IPS DF 6.9 (cell line): ENCODE measurements at regions not wholly inside any gene's neighbourhood (a gene's known extent, or its start where the extent isn't known, plus 50 kb on each side); places are given as distances from the start of the nearest gene placed in this dataset.

Source experiments
- DNase-seq: peaks from one replicate; pipeline ENCODE4 v3.0.0-alpha.2; 2013; ENCODE audit warnings: low read depth, low spot score
- H3K27ac ChIP-seq: one replicate; pipeline ENCODE4 v1.5.1; 2013; ENCODE audit warnings: low read length, control low read depth
- H3K27me3 ChIP-seq: 2 replicates; pipeline ENCODE4 v1.6.1; 2013; ENCODE audit warnings: mild to moderate bottlenecking, low read length; ENCODE audit not compliant: control insufficient read depth, insufficient read depth
- H3K36me3 ChIP-seq: 2 replicates; pipeline ENCODE4 v1.6.1; 2013; ENCODE audit warnings: low read length; ENCODE audit not compliant: control insufficient read depth, insufficient read depth
- H3K4me1 ChIP-seq: 2 replicates; pipeline ENCODE4 v1.6.1; 2013; ENCODE audit warnings: low read length; ENCODE audit not compliant: control insufficient read depth, insufficient read depth
- H3K4me3 ChIP-seq: 2 replicates; pipeline ENCODE4 v1.5.1; 2013; ENCODE audit warnings: mild to moderate bottlenecking, low read length
- H3K9me3 ChIP-seq: 2 replicates; pipeline ENCODE4 v1.6.1; 2013; ENCODE audit warnings: low read length, inconsistent platforms; ENCODE audit not compliant: control insufficient read depth, insufficient read depth
- WGBS: extraction: QIAGEN DNeasy Blood & Tissue Kit; methylation state at CpG from one replicate; pipeline ENCODE4 v1.1.7; 2013; ENCODE audit warnings: mixed read lengths, missing lambda C conversion rate; ENCODE audit not compliant: insufficient read length, insufficient coverage; 5-methylcytosine and 5-hydroxymethylcytosine counted together

DNA sequence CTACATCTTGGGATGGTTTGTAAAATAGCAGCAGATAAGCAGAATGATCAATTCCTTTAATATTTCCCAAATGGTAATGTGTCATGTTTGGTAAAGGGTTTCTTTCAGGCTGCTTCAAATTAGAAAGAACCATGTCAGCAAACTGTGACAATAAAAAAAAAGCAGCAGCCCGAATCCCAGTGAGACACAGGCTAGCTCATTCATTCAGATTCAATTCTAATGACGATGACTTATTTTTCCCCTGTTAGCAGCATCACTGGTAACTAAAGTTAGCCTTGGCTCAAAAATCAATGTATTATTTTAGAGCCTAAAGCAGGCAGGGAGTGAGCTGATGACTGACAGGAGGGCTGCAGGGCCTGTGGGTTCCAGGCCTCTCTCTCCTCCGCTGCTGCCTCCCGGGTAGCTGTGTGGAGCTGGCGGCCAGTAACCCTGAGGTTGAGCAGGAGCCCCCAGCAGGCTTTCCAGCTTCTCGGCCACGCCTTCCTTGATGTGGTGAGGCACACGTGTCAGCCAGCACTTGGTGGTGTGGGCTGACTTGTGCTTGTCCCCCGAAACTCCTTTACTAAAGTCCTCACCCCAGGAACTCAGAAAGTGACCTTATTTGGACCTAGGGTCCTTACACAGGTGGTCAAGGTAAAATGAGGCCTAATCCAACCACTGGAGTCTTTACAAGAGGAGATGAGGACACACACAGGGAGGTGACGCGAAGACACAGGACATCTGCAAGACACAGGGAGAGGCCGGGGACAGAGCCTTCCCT, 120.5 kb upstream of the HS6ST1 start:
- no peaks in the 10 kb centered on the region for H3K9me3 ChIP-seq
- H3K4me1 ChIP-seq: no peaks in the 10 kb centered on the region; the same call in none of the 2 replicates
- no peak overlapping the region for H3K4me3 ChIP-seq
- H3K36me3 ChIP-seq: no peaks in the 10 kb centered on the region
- H3K27ac ChIP-seq: no peak overlapping the region
- WGBS: no CpG with 5 or more reads among the region's 12 CpGs
- no peak for DNase-seq
- H3K27me3 ChIP-seq: no peaks in the 10 kb centered on the region

DNA sequence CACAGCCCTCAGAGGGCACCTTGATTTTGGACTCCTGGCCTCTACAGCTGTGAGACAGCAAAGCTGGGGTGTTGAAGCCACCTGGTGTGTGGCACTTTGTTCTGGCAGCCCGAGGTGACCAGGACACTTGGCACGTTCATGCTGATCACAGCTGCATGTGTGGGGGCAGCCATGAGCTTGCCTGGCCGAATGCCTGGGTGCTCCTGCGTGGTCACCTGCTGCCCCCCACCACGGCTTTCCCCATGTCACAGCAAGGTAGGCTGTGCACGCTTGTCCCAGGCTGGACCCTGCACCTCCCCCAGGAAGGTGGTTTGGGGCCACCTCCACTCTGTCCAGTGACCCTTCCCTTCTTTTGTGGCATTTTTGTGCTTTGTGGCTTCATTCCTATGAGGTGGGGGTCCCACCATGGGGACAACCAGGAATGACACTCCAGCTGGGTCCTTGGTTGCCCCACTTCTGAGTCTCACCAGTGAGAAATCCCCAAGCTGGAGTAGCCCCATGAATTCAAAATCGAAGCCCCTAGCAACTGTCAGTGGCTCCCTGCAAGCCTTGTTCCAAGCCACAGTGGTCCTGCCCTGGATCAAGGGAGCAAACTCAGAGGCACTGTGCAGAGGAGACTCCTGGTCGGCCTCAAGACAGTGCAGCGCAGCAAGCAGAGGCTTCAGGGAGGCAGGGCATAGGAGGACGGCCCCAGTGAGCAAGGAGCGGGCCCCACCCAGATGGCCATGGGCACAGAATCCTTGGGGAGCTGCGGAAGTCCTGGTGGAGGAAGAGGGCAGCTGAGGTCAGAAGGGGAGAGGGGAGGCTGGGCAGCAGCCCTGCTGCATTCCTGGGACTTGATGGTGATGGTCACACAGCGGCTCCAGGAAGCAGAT, 121.4 kb upstream of the HS6ST1 start:
- no CpG with 5 or more reads among the region's 13 CpGs for WGBS
- Histone ChIP-seq H3K9me3 (no peaks in the 10 kb centered on the region), H3K4me1 (no peaks in the 10 kb centered on the region; the same call in none of the 2 replicates), H3K27me3 (no peaks in the 10 kb centered on the region), H3K27ac (no peak overlapping the region), H3K4me3 (no peak overlapping the region), H3K36me3 (no peaks in the 10 kb centered on the region)
- no peak for DNase-seq

DNA sequence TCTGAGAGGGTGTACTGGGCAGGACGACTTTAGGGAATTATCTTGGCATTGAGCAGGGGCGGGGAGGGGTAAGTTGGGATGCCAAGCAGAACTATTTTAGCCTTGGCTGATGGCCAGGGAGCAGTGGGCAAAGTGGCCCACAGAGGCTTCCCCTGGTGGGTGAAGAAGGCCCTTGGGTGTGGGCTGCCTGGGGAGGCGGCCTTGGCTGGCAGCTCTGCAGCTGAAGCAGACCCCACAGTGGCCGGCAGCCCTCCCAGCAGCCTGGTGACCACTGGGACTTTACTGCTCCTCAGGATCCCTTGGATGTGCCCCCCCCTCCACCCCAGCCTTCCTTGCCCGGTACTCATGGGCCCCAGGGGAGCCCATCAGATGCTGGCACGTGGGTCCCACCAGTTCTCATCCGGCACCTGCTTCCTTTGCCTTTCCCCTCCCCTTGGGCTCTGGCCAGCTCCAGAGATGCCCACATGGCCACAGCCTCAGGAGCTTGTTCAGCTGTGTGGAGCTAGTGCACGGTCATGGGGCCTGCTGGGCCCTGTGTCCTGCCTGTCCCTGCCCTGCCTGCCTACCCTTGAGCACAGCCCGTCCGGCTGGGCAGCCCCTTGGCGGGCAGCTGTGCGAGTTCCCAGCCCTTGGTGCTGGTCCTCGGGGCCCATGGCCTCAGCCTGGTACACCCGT, 122.1 kb upstream of the HS6ST1 start:
- no peak overlapping the region for H3K27ac ChIP-seq
- H3K4me1 ChIP-seq: no peaks in the 10 kb centered on the region; the same call in none of the 2 replicates
- H3K9me3 ChIP-seq: no peaks in the 10 kb centered on the region
- no peak for DNase-seq
- H3K36me3 ChIP-seq: no peaks in the 10 kb centered on the region
- H3K4me3 ChIP-seq: no peak overlapping the region
- no CpG with 5 or more reads among the region's 14 CpGs for WGBS
- no peaks in the 10 kb centered on the region for H3K27me3 ChIP-seq

DNA sequence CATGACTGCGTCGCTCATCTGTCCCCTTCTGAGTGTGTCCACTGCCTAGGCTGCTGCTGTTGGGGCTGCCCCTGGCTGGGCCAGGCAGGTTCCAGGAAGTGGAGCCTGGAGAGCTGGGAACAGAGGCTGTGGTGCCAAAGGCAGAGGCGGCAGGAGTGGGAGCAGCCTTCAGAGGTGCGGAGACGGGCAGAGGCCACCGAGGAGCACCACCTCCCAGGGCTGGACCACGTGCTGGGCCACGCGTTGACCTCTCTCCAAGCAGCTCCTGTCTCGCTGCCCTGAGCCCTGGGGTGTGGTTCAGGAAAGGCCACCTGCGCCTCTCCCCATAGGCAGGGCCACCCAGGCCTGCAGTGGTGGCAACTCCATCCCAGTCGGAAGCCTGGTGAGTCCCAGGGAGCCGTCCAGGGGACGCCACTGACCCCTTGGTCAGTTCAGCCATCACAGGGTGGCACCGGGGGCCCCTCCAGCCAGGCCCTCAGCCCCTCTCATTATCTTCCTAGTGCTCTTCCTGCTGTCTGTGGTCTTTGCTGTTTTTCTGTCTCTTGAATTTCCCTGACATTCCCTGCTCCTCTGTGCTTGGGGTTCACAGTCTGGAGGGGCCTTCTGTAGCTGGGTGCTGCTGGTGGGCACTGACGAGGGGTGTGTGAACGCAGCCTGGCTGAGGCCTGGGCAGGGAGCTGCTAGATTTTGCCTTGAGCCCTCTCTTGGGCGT, 122.8 kb upstream of the HS6ST1 start:
- Histone ChIP-seq H3K36me3 (no peaks in the 10 kb centered on the region), H3K4me1 (no peaks in the 10 kb centered on the region; the same call in none of the 2 replicates), H3K27me3 (no peaks in the 10 kb centered on the region), H3K4me3 (no peak overlapping the region), H3K9me3 (no peaks in the 10 kb centered on the region), H3K27ac (no peak overlapping the region)
- WGBS: no CpG with 5 or more reads among the region's 18 CpGs
- no peak for DNase-seq

DNA sequence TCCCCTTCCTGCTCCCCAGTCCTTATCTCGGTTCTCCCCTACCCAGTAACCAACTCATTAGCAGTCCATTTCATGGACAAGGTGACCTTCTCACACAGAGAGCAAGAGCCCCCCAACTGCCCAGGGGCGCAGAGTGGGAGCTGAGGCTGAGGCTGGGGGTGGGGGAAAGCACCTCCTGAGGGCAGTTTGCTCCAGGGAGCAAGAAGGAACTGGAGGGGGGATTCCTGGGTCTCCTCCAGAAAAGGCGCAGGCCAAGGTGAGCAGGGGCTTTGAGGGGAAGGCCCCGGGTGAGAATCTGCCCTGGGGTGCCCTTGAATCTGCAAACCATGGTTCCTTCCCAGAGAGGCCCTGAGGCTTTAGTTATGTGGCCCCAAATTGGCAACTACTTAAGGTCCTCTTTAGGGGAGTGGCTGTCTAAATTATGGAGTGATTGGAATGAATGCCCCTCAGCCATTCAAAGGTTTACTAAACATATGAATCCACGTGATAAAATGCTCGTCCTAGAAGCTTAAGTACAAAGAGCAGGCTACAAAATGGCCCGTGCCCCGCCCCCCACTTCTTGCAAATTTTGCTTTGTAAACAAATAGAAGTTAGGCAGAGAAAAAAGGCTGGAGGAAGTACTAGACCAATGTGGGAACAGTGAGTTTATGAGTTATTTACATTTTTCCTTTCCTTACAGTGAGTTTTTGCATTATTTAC, 123.5 kb upstream of the HS6ST1 start:
- no peak overlapping the region for H3K27ac ChIP-seq
- no peaks in the 10 kb centered on the region for H3K27me3 ChIP-seq
- no peak overlapping the region for H3K4me3 ChIP-seq
- no CpG with 5 or more reads among the region's 8 CpGs for WGBS
- no peaks in the 10 kb centered on the region; the same call in none of the 2 replicates for H3K4me1 ChIP-seq
- DNase-seq: no peak
- H3K36me3 ChIP-seq: no peaks in the 10 kb centered on the region
- no peaks in the 10 kb centered on the region for H3K9me3 ChIP-seq

DNA sequence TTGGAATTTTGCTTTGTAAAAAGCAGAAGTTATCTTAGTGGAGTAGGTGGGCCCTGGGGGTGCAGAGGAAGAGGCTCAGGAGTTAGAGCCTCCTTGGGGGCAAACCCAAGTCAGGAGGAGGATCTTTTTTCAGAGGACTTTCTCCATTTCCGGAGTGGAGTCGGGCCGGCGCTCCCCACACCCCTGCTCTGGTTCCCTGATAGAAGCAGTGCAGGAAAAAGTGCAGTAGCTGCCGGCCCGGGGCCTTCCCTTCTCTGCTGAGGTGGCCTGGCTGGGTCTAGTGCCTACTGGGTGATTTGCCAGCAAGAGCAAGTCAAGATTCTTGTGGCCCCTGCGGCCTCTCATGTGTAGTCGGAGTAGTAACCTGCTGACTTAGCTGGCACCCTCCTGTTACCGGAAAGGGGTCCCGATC, 124.2 kb upstream of the HS6ST1 start:
- DNase-seq: no peak
- H3K27ac ChIP-seq: no peak overlapping the region
- no peaks in the 10 kb centered on the region for H3K9me3 ChIP-seq
- no peaks in the 10 kb centered on the region for H3K27me3 ChIP-seq
- no peaks in the 10 kb centered on the region for H3K36me3 ChIP-seq
- no CpG with 5 or more reads among the region's 10 CpGs for WGBS
- H3K4me3 ChIP-seq: no peak overlapping the region
- H3K4me1 ChIP-seq: no peaks in the 10 kb centered on the region; the same call in none of the 2 replicates

DNA sequence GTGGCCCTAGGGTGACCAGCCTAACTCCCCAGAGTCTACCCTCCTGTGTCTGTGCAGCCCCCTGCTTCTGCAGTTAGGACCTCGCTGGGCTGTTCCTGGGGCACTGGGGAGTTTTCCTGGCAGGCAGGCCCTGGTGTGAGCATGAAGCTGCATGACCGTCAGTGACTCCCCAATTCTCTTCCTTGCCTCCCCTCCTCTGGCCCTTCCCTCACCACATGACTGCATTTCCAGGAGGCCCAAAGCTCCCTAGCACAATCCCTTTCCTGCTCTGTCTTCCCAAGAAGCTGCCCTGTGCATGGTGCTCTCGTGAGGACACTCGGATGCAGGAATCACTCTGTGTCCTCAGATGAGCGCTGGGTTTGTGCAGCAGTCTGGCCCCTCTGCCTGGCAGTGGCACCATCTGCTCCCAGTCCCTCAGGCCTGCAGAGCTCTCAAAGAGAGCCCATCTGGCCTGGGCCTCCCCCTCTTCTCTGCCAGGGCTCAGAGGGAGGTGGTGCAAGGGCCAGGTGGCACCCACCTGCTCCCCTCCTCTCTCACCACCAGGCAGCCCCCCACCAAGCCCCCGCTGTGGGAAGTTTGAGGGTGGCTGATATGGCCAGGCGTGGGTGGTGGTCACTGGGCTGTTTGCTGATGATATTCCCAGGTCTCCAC, 125.6 kb upstream of the HS6ST1 start:
- no peaks in the 10 kb centered on the region for H3K27me3 ChIP-seq
- no peaks in the 10 kb centered on the region for H3K36me3 ChIP-seq
- no CpG with 5 or more reads among the region's 7 CpGs for WGBS
- no peak overlapping the region for H3K4me3 ChIP-seq
- no peaks in the 10 kb centered on the region; the same call in none of the 2 replicates for H3K4me1 ChIP-seq
- H3K9me3 ChIP-seq: no peaks in the 10 kb centered on the region
- no peak overlapping the region for H3K27ac ChIP-seq
- no peak for DNase-seq

DNA sequence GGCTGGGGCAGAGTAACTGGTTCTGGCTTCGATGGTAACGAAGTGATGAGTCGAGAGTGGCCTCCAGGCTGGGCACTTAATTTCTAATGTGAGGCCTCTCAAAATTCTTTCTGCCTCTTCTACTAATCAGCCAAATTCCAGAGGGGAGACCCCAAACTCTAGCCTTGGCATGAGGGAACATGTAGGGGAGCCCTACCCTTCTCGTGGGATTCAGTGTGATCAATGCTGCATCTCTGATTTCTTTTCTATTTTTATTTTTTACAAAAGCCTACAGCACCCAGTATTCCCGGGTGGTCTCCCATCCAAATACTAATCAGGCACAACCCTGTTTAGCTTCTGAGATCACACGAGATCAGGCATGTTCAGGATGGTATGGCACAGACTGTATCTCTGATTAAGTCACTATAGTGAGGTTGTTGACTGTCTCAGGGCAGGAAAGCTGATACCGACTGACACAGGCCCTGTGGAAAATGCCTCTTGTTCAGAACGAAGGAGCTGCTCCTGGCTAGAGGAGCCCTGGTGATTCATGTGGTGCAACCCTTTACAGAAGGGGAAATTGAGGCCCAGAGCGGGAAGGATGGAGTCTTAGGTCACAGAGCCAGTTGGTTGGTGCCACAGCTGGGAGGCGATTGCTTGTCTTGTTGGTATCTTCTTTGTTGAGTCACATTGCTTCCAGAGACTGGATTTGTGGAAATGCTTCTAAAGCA, 126.3 kb upstream of the HS6ST1 start:
- Histone ChIP-seq H3K36me3 (no peaks in the 10 kb centered on the region), H3K9me3 (no peaks in the 10 kb centered on the region), H3K4me3 (no peak overlapping the region), H3K27ac (no peak overlapping the region), H3K4me1 (no peaks in the 10 kb centered on the region; the same call in none of the 2 replicates), H3K27me3 (no peaks in the 10 kb centered on the region)
- DNase-seq: no peak
- WGBS: no CpG with 5 or more reads among the region's 10 CpGs

DNA sequence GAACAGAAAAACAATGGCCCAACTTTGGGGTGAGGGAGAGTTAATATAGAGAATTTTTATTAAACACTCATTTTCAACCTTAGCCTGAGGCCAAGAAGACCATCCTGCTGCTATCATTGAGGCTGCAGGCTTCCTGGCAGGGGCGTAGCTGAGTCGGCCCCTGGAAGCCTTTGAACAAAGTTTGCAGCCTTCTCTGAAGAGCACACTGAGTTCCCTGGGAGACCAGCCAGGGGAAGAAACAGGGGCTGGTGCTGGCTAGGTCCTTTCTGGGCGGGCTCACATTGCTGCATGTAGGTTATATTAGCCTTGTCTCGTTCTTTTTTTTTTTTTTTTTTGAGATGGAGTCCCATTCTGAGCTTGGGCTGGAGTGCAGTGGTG, 126.8 kb upstream of the HS6ST1 start:
- no CpG with 5 or more reads among the region's 4 CpGs for WGBS
- no peak for DNase-seq
- Histone ChIP-seq H3K4me3 (no peak overlapping the region), H3K27me3 (no peaks in the 10 kb centered on the region), H3K4me1 (no peaks in the 10 kb centered on the region; the same call in none of the 2 replicates), H3K36me3 (no peaks in the 10 kb centered on the region), H3K27ac (no peak overlapping the region), H3K9me3 (no peaks in the 10 kb centered on the region)
